8988T (cell line): ENCODE measurements at regions not wholly inside any gene's neighbourhood (a gene's known extent, or its start where the extent isn't known, plus 50 kb on each side); places are given as distances from the start of the nearest gene placed in this dataset.
"Not testable (repeated sequence)": the region's sequence is repeated elsewhere in the genome, so short reads cannot be mapped to it uniquely, and the experiment has no call there.

Experiments
- DNase-seq: peaks from one replicate; pipeline ENCODE4 v3.0.0; 2011

GRCh38 chr13:103614761-103615160 lies 548.5 kb upstream of the SLC10A2 start:
- no peak for DNase-seq

GRCh38 chr13:103607995-103608394 lies 541.8 kb upstream of the SLC10A2 start:
- no peak for DNase-seq

GRCh38 chr13:103605546-103606326 lies 539.5 kb upstream of the SLC10A2 start:
- no peak for DNase-seq

- not testable (repeated sequence) for DNase-seq
These were observed 533.7 kb upstream of the SLC10A2 start for GRCh38 chr13:103599870-103600269.

- DNase-seq = no peak
These were observed 532.5 kb upstream of the SLC10A2 start for GRCh38 chr13:103598671-103599070.

GRCh38 chr13:103573446-103573845 lies 507.2 kb upstream of the SLC10A2 start:
- DNase-seq = no peak

GRCh38 chr13:103568314-103568713 lies 502.1 kb upstream of the SLC10A2 start:
- DNase-seq = no peak

GRCh38 chr13:103557878-103558277 lies 491.7 kb upstream of the SLC10A2 start:
- no peak for DNase-seq

- DNase-seq = no peak
These were observed 490.5 kb upstream of the SLC10A2 start for GRCh38 chr13:103556681-103557080.

- no peak for DNase-seq
These were observed 481.7 kb upstream of the SLC10A2 start for GRCh38 chr13:103547914-103548313.

- no peak for DNase-seq
These were observed 480.1 kb upstream of the SLC10A2 start for GRCh38 chr13:103546271-103546670.

- DNase-seq = no peak
These were observed 476.4 kb upstream of the SLC10A2 start for GRCh38 chr13:103542648-103543047.

GRCh38 chr13:103540382-103540765 lies 474.2 kb upstream of the SLC10A2 start:
- DNase-seq = no peak

- no peak for DNase-seq
These were observed 473.6 kb upstream of the SLC10A2 start for GRCh38 chr13:103539721-103540381.

GRCh38 chr13:103539265-103539664 lies 473.0 kb upstream of the SLC10A2 start:
- no peak for DNase-seq

- no peak for DNase-seq
These were observed 471.4 kb upstream of the SLC10A2 start for GRCh38 chr13:103537616-103538015.

- no peak for DNase-seq
These were observed 465.1 kb upstream of the SLC10A2 start for GRCh38 chr13:103531278-103531677.

- DNase-seq = no peak
These were observed 462.2 kb upstream of the SLC10A2 start for GRCh38 chr13:103528437-103528836.

GRCh38 chr13:103525530-103525929 lies 459.3 kb upstream of the SLC10A2 start:
- DNase-seq = no peak

- no peak for DNase-seq
These were observed 457.6 kb upstream of the SLC10A2 start for GRCh38 chr13:103523858-103524257.

- no peak for DNase-seq
These were observed 455.3 kb upstream of the SLC10A2 start for GRCh38 chr13:103521532-103521931.

- no peak for DNase-seq
These were observed 451.5 kb upstream of the SLC10A2 start for GRCh38 chr13:103517768-103518102.

- DNase-seq = no peak
These were observed 451.0 kb upstream of the SLC10A2 start for GRCh38 chr13:103517066-103517767.
